Muscle layer of duodenum (tissue), 2 donors: ENCODE measurements at regions not wholly inside any gene's neighbourhood (a gene's known extent, or its start where the extent isn't known, plus 50 kb on each side); places are given as distances from the start of the nearest gene placed in this dataset.
"Not testable (repeated sequence)": the region's sequence is repeated elsewhere in the genome, so short reads cannot be mapped to it uniquely, and the experiment has no call there.

Experiments used
- H3K27ac ChIP-seq: one replicate; pipeline ENCODE4 v1.7.0; 2013; ENCODE audit warnings: mild to moderate bottlenecking, low read length
- H3K27me3 ChIP-seq: one replicate; pipeline ENCODE4 v1.7.0; 2013; ENCODE audit warnings: low read depth, mild to moderate bottlenecking, control low read depth, low read length
- H3K36me3 ChIP-seq, 2 donors: one replicate each; pipeline ENCODE4 v1.7.0; 2013; ENCODE audit warnings: low read length in 2 of 2, control low read depth in 1 of 2, mild to moderate bottlenecking in 1 of 2; ENCODE audit not compliant: insufficient read depth in 2 of 2, control insufficient read depth in 1 of 2
- H3K4me1 ChIP-seq, 2 donors: one replicate each; pipeline ENCODE4 v1.7.0; 2013; ENCODE audit warnings: low read length in 2 of 2, mild to moderate bottlenecking in 2 of 2, control low read depth in 1 of 2, moderate library complexity in 1 of 2; ENCODE audit not compliant: insufficient read depth in 2 of 2, control insufficient read depth in 1 of 2
- H3K4me3 ChIP-seq, 2 donors: one replicate each; pipeline ENCODE4 v1.7.0; 2013; ENCODE audit warnings: low read length in 2 of 2, low read depth in 1 of 2, mild to moderate bottlenecking in 1 of 2
- H3K9me3 ChIP-seq, 2 donors: one replicate each; pipeline ENCODE4 v1.7.0; 2013; ENCODE audit warnings: low read length in 2 of 2, control low read depth in 1 of 2, mild to moderate bottlenecking in 1 of 2; ENCODE audit not compliant: control insufficient read depth in 1 of 2
- donor health status: healthy.

DNA sequence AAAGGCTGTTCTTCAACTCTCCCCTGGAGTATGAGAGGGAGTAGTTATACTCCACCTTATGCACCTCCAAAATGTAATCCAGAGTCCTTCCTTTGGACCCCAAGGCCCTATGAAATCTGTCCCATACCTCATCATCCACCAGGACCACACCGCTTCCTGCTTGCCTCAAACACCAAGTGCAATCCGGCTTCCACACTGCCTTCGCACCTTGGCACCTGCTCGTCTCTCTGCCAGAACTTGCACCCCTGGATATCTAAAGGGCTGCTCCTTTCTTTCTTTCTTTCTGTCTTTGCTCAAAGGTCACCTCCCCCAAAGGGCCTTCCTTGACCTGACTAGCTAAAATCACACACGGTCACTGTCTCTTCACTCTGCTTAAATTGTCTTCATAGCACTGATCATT, 63.9 kb upstream of the SHB start:
- Histone ChIP-seq H3K9me3 (no peaks in the 10 kb centered on the region), H3K4me1 (no peaks in the 10 kb centered on the region), H3K4me3 (no peak overlapping the region), H3K27me3 (no peaks in the 10 kb centered on the region), H3K36me3 (no peaks in the 10 kb centered on the region), H3K27ac (no peak overlapping the region)

DNA sequence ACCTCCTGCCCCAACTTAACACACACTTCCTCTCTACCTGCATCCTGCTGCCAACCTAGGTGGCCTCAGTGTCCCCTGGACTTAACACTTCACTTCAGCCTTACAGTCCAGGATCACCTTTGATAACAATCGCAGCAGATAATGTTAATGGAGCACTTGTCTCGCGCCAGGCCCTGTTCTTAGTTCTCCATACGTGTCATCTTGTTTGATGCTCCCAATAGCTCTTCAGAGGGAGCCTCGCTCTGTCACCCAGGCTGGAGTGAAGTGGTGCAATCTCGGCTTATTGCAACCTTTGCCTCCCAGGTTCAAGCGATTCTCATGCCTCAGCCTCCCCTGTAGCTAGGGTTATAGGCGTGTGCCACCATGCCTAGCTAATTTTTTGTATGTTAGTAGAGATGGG, 62.7 kb upstream of the SHB start:
- Histone ChIP-seq H3K36me3 (no peaks in the 10 kb centered on the region), H3K9me3 (no peaks in the 10 kb centered on the region), H3K27ac (no peak overlapping the region), H3K4me3 (no peak overlapping the region), H3K4me1 (no peaks in the 10 kb centered on the region), H3K27me3 (no peaks in the 10 kb centered on the region)

DNA sequence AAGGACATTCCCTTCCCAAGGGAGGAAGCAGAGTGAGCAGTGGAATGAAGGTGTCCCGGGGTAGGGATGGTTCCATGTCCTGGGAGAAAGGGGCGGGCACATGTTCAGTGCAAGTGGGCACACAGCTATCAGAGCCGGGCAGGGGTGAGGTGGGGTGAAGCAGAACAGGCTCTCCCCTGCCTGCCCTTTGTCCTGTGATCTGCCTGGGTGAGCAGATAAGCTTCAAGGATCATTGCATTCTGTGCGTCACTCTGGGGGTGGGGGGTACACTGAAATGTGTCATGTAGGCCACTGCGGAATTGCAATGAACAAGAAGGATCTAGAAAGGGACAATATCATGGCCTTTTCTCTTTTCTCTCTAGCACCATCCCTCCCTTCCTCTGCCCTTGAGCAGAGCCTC, 61.7 kb upstream of the SHB start:
- Histone ChIP-seq H3K27ac (no peak overlapping the region), H3K9me3 (no peaks in the 10 kb centered on the region), H3K36me3 (no peaks in the 10 kb centered on the region), H3K27me3 (no peaks in the 10 kb centered on the region), H3K4me1 (no peaks in the 10 kb centered on the region), H3K4me3 (no peak overlapping the region)

DNA sequence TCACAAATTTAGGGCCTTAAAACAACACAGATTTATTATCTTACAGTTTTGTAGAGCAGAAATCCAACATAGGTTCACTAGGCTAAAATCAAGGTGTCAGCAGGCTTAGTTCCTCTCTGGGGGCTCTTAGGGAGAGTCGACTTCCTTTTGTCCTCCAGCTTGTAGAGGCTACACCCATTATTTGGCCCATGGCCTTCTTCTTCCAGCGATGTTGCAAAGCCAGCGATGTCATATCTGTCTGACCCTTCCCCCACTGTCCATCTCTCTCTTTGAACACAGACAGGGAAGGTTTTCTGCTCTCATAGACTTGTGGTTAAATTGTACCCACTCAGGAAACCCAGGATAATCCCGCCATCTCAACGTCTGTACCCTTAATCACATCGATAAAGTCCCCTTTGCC, 60.3 kb upstream of the SHB start:
- no peaks in the 10 kb centered on the region for H3K36me3 ChIP-seq
- no peak overlapping the region for H3K4me3 ChIP-seq
- H3K27me3 ChIP-seq = no peaks in the 10 kb centered on the region

DNA sequence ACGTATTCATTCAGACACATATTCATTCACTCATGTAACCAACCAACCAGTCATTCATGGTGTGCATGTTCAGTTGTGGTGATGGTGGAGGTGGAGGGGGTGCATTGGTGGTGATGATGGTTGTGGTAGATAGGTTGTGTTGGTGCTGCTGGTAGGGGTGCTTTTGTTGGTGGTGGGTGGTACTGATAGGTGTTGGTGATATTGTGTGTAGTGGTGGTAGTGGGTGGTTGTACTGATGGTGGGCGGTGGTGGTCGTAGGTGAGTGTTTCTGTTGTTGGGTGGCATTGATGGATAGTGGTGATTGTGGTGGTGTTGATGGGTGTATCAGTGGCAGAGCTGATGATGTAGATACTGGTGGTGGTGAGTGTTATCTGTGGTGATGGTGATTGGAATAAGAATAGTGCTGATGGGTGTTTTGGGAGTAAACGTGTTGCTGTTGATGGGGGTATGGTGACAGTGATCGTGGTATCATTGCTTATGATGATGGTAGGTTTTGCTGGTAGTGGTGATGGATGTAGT, 59.8 kb upstream of the SHB start:
- Histone ChIP-seq H3K27ac (no peak overlapping the region), H3K9me3 (no peaks in the 10 kb centered on the region), H3K4me1 (no peaks in the 10 kb centered on the region), H3K4me3 (no peak overlapping the region), H3K27me3 (no peaks in the 10 kb centered on the region), H3K36me3 (no peaks in the 10 kb centered on the region)

More for the DNA sequence above, 60.3 kb upstream of the SHB start:
- Histone ChIP-seq H3K4me1 (no peaks in the 10 kb centered on the region), H3K9me3 (no peaks in the 10 kb centered on the region), H3K27ac (no peak overlapping the region)

DNA sequence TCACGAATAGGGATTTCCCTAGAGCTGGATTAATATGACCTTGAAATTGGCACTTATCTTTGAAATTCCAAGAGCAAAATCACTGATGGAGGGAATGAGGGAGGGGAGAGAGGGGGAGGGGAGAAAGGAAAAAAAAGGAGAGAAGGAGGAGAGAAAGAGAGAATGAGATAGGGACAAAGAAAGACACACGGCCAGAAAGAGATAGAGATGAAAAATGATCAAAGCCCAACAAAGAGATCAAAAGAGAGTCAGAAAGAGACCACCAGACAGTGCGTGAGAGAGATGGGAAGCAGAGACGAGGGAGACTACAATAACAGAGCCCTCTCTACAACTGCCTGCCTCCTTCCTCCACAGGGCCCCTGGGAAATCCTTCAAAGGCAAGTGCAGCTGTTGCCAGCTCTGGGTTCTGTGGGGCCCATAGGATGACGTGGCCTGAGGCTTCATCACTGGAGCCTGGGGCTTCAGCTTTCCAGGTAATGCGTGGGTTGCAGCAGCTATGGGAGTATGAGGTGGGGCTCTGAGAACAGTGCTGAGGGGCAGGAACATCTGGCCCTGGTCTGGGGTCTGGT, 58.3 kb upstream of the SHB start:
- Histone ChIP-seq H3K27me3 (no peaks in the 10 kb centered on the region), H3K4me3 (no peak overlapping the region), H3K36me3 (no peaks in the 10 kb centered on the region), H3K4me1 (no peaks in the 10 kb centered on the region), H3K9me3 (no peaks in the 10 kb centered on the region), H3K27ac (no peak overlapping the region)

DNA sequence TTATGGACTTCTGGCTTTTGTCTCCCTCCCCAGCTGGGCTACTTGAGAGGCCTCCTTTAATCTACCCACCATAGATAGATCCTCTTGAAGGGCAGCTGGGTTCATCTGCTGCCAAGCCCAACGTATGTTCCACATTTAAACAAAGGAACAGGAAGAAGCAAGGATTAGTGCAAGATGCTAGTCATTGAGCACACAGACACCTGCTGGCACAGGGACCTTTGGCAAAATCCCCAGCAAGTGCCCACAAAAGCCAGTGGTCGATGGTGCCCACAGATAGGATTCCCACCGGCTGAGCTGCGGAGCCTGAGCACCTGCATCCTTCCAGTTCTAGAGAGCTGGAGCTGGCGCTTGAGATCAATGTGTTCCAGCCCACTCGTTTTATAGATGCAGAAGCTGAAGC, 57.7 kb upstream of the SHB start:
- Histone ChIP-seq H3K36me3 (no peaks in the 10 kb centered on the region), H3K9me3 (no peaks in the 10 kb centered on the region), H3K27me3 (no peaks in the 10 kb centered on the region), H3K4me1 (no peaks in the 10 kb centered on the region), H3K4me3 (no peak overlapping the region), H3K27ac (no peak overlapping the region)

DNA sequence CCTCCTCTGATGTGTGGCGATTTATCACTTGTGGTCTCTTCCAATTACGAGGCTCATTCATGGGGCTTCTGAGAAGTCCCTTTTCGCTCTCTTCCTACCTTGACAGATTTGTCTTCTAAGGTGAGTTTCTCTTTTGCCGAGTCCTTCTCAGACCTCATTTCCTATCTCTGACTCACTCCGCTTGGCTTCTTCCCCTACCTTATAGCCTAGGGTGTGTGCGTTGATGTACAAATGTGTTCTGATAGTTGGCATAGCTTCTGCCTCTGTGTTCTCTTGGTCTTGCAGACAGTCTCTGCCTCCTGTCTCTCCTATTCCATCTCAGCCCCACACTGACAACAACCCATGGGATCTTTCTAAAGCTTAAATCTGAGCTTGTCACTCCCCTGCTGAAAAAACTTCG, 56.9 kb upstream of the SHB start:
- Histone ChIP-seq H3K9me3 (no peaks in the 10 kb centered on the region), H3K4me3 (no peak overlapping the region), H3K27me3 (no peaks in the 10 kb centered on the region), H3K27ac (no peak overlapping the region), H3K36me3 (no peaks in the 10 kb centered on the region), H3K4me1 (no peaks in the 10 kb centered on the region)

DNA sequence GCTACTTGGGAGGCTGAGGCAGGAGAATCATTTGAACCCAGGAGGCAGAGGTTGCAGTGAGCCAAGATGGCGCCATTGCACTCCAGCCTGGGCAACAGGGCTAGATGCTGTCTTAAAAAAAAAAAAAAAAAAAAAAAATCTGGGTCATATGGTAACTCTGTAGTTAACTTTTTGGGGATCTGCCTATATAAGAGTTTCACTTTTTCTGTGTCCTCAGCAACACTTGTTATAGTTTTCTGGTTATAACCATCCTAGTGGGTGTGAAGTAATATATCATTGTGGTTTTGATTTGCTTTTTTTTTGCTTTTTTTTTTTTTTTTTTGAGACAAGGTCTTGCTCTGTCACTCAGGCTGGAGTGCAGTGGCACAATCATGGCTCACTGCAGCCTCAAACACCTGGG, 54.3 kb upstream of the SHB start:
- not testable (repeated sequence) for H3K36me3 ChIP-seq, H3K4me1 ChIP-seq, H3K9me3 ChIP-seq, H3K27ac ChIP-seq, H3K27me3 ChIP-seq, H3K4me3 ChIP-seq

DNA sequence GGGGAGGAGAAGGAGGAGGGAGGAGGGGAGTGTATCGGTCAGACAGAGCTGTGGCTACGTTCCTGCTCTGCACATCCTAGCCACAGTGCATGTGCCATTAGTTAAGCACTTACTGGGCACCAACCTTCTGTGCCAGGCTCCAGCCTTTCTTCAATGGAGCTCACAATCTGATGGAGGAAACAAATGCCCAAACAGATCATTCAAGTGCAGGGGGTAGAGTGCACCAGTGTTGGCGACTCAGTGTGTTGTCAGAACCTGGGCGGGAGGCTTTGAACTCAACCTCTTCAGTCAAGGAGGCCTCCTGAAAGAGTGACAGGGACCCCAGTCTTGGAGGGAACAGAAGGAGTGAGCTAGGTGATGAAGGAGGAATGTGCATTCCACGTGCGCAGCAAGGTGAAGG, 51.9 kb upstream of the SHB start:
- Histone ChIP-seq H3K36me3 (no peaks in the 10 kb centered on the region), H3K27me3 (no peaks in the 10 kb centered on the region), H3K4me3 (no peak overlapping the region), H3K27ac (no peak overlapping the region), H3K4me1 (no peaks in the 10 kb centered on the region), H3K9me3 (no peaks in the 10 kb centered on the region)

DNA sequence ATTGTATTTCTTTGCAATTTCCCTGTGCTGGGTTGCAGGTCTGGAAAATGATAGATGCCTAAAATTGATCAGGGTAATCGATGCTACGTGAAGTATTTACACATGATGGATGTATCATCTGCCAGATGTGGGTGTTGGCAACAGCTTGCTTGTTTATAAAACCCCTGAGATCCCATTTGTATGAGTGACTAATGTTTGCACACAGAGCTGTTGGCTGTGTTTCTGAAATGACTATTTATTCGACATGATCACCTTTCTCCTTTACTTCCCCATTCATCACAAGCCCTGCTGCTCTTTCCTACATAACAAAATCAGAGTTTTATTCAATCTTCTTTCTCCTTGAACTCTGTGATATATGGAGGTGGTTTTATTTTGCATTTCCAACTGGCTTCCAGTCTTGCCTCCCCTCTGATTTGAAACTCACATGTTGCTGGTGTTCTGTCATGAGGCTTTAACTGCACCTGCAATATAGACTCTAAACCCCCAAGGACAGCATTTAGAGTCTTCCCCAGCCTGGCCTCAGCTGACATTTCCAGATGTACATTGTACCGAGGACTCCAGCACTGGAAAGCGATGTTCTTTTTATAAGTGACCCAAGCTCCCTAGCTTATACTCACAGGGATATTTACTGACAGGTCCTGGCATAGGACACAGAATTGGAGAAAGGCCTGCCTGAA, 50.7 kb upstream of the SHB start:
- no peaks in the 10 kb centered on the region for H3K9me3 ChIP-seq
- no peaks in the 10 kb centered on the region for H3K36me3 ChIP-seq
- H3K27me3 ChIP-seq = no peaks in the 10 kb centered on the region

DNA sequence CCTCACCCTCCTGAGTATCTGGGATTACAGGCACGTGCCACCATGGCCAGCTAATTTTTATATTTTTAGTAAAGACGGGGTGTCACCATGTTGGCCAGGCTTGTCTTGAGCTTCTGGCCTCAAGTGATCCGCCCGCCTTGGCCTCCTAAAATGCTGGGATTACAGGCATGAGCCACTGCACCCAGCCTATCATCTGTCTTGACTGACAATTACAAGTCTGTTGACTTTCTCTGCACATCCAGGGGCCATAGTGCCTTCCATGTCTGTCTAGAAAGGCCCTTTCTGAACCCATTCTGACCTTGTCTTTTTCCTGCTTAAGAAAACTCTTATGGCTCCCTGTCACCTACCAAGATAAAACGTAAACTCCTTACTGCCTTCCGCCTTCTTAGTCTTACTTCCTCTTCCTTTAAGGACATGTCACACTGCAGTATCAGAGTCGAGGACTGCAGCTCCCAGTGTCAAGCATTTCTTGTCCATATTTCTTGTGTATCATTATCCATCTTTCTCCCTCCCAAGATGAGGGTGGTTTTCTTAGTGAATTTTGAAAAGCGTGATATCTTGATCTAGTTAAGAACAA, 49.9 kb upstream of the SHB start:
- no peaks in the 10 kb centered on the region for H3K27me3 ChIP-seq
- no peaks in the 10 kb centered on the region for H3K4me1 ChIP-seq
- no peak overlapping the region for H3K27ac ChIP-seq
- H3K9me3 ChIP-seq = no peaks in the 10 kb centered on the region
- no peak overlapping the region for H3K4me3 ChIP-seq
- H3K36me3 ChIP-seq = no peaks in the 10 kb centered on the region

More for the DNA sequence above, 50.7 kb upstream of the SHB start:
- no peaks in the 10 kb centered on the region for H3K4me1 ChIP-seq
- H3K27ac ChIP-seq = no peak overlapping the region
- no peak overlapping the region for H3K4me3 ChIP-seq
